Endothelial cell of umbilical vein (primary cell): ENCODE measurements at regions not wholly inside any gene's neighbourhood (a gene's known extent, or its start where the extent isn't known, plus 50 kb on each side); places are given as distances from the start of the nearest gene placed in this dataset.

Experiments
- BruUV-seq: library from RNA; stranded (reverse); fragments of 400-500 nt; replicated peaks from 2 replicates; lab custom pipeline; 2021; lab: Mats Ljungman, UMichigan
- CTCF ChIA-PET: fragments of 300-600, 350-600 bp; sonication (Branson Sonifier 250); formaldehyde crosslinking; loops from one replicate; lab custom pipeline; 2021; ENCODE audit warnings: antibody characterized with exemption, inconsistent platforms; lab: Charles Lee
- POLR2A ChIA-PET: fragments of 300-600, 350-600 bp; sonication (Branson Sonifier 250); formaldehyde crosslinking; loops from one replicate; lab custom pipeline; 2021; ENCODE audit warnings: antibody characterized with exemption, inconsistent platforms; lab: Charles Lee
- DNase-seq: peaks from one replicate; pipeline ENCODE4 v3.0.0-alpha.2; 2011; ENCODE audit warnings: low read depth, low spot score
- FAIRE-seq: peaks from 2 replicates; lab custom pipeline; 2011; peaks lifted over from hg19 to GRCh38; lab: Jason Lieb, UNC
- H2AFZ ChIP-seq: 2 replicates; pipeline ENCODE4 v1.6.0; 2012; ENCODE audit warnings: low read depth, low read length, control low read depth, inconsistent platforms
- H3K27ac ChIP-seq: 2 replicates; pipeline ENCODE4 v1.5.1; 2011; ENCODE audit warnings: low read depth, mild to moderate bottlenecking, control low read depth, low read length, moderate library complexity; ENCODE audit not compliant: insufficient read depth
- H3K27me3 ChIP-seq, 2 experiments: 2 replicates each; pipeline versions ENCODE4 v1.6.0 to v1.6.1; 2011; ENCODE audit warnings: low read length in 2 of 2, mixed read lengths in 1 of 2; ENCODE audit not compliant: control insufficient read depth in 2 of 2, insufficient read depth in 2 of 2
- H3K36me3 ChIP-seq, 2 experiments: 2 replicates in 1 of 2; 3 replicates in 1 of 2; pipeline ENCODE4 v1.5.1; 2011; ENCODE audit warnings: low read length in 2 of 2, mild to moderate bottlenecking in 1 of 2, moderate library complexity in 1 of 2; ENCODE audit not compliant: control insufficient read depth in 2 of 2, insufficient read depth in 2 of 2; ENCODE audit errors: extremely low read depth in 1 of 2
- H3K4me1 ChIP-seq: 3 replicates; pipeline ENCODE4 v1.5.1; 2011; ENCODE audit warnings: mild to moderate bottlenecking, low read length; ENCODE audit not compliant: control insufficient read depth, insufficient read depth; ENCODE audit errors: extremely low read depth
- H3K4me2 ChIP-seq: 2 replicates; pipeline ENCODE4 v1.6.1; 2011; ENCODE audit warnings: low read length, control low read depth, mixed read lengths; ENCODE audit not compliant: insufficient read depth
- H3K4me3 ChIP-seq, 3 experiments: fragments of 200-600 bp in 1 of 3; sonication (generic), shearing (Covaris generic) in 1 of 3; replicated peaks in 1 of 3; 2 replicates each; pipeline ENCODE4 v1.5.1; 2011 to 2016; ENCODE audit warnings: control low read depth in 3 of 3, low read length in 3 of 3, mild to moderate bottlenecking in 2 of 3, inconsistent platforms in 1 of 3, low read depth in 1 of 3, moderate library complexity in 1 of 3; ENCODE audit not compliant: insufficient read depth in 1 of 3
- H3K79me2 ChIP-seq: 2 replicates; pipeline ENCODE4 v1.6.0; 2012; ENCODE audit warnings: low read length, inconsistent platforms; ENCODE audit not compliant: control insufficient read depth, insufficient read depth
- H3K9ac ChIP-seq: replicated peaks from 2 replicates; pipeline ENCODE3; 2011; ENCODE audit warnings: low read length, control low read depth; ENCODE audit not compliant: insufficient read depth; ENCODE audit errors: extremely low read depth
- H3K9me1 ChIP-seq: replicated peaks from 3 replicates; pipeline ENCODE4 v1.6.0; 2011; ENCODE audit warnings: mild to moderate bottlenecking, low read length; ENCODE audit not compliant: control insufficient read depth, insufficient read depth; ENCODE audit errors: extremely low read depth
- H3K9me3 ChIP-seq: replicated peaks from 2 replicates; pipeline ENCODE4 v1.5.1; 2012; ENCODE audit warnings: low read length, inconsistent platforms; ENCODE audit not compliant: control insufficient read depth, insufficient read depth
- H4K20me1 ChIP-seq: replicated peaks from 2 replicates; pipeline ENCODE3; 2011; ENCODE audit warnings: mild to moderate bottlenecking, low read length; ENCODE audit not compliant: control insufficient read depth, insufficient read depth; ENCODE audit errors: extremely low read depth
- CTCF ChIP-seq, 2 donors: IDR thresholded peaks; 1 replicate in 1 of 2; 2 replicates in 1 of 2; pipeline ENCODE4 v1.5.1; 2011; ENCODE audit warnings: low read length in 2 of 2, mild to moderate bottlenecking in 2 of 2, moderate library complexity in 2 of 2, control low read depth in 1 of 2, inconsistent platforms in 1 of 2, low read depth in 1 of 2; ENCODE audit not compliant: insufficient read depth in 1 of 2; ENCODE audit errors: extremely low read depth in 1 of 2
- EZH2 ChIP-seq: IDR thresholded peaks from 2 replicates; pipeline ENCODE4 v1.6.1; 2012; ENCODE audit warnings: borderline replicate concordance, low read depth, mild to moderate bottlenecking, moderate library complexity, low read length, inconsistent platforms; ENCODE audit not compliant: severe bottlenecking
- FOS ChIP-seq: IDR thresholded peaks from 2 replicates; pipeline ENCODE4 v1.6.1; 2011; ENCODE audit warnings: mild to moderate bottlenecking, low read length, moderate library complexity, borderline replicate concordance; ENCODE audit not compliant: insufficient read depth
- GATA2 ChIP-seq: IDR thresholded peaks from 2 replicates; pipeline ENCODE4 v1.7.0; 2011; ENCODE audit warnings: low read depth, mild to moderate bottlenecking, moderate library complexity, mixed read lengths, low read length; ENCODE audit not compliant: insufficient read length, insufficient read depth
- JUN ChIP-seq: IDR thresholded peaks from 2 replicates; pipeline ENCODE4 v1.6.1; 2011; ENCODE audit warnings: borderline replicate concordance, low read depth; ENCODE audit not compliant: insufficient read length, insufficient read depth
- MAX ChIP-seq: IDR thresholded peaks from 2 replicates; pipeline ENCODE4 v1.6.1; 2011; ENCODE audit not compliant: insufficient read depth, insufficient read length
- MYC ChIP-seq: IDR thresholded peaks from one replicate; pipeline ENCODE4 v1.6.1; 2011; ENCODE audit warnings: mild to moderate bottlenecking, low read depth, low read length
- POLR2A ChIP-seq: IDR thresholded peaks from 2 replicates; pipeline ENCODE4 v1.6.1; 2012; ENCODE audit warnings: low read depth, mild to moderate bottlenecking, control low read depth, low read length
- POLR2AphosphoS5 ChIP-seq: IDR thresholded peaks from 2 replicates; pipeline ENCODE4 v1.6.1; 2012; ENCODE audit warnings: low read depth, mild to moderate bottlenecking, control low read depth, low read length, moderate library complexity; ENCODE audit not compliant: insufficient read depth
- dilution Hi-C: fragments of 300-500 bp; cut with MboI; formaldehyde crosslinking; loops from one replicate; pipeline ENCODE4 v1.15.0; 2019; ENCODE audit warnings: low sequenced_read_pairs; ENCODE audit not compliant: extremely low pct_ligation_motif_present
- intact Hi-C: fragments of 100-400 bp; cut with micrococcal nuclease; formaldehyde crosslinking; loops from one replicate; pipeline ENCODE4 v1.10.0; 2022

GRCh38 chr2:59529726-59530125, 1023.7 kb downstream of the BCL11A start:
- no peaks in the 10 kb centered on the region for H3K9me3 ChIP-seq
- H3K36me3 ChIP-seq, result no peaks in the 10 kb centered on the region
- no peak overlapping the region for H3K4me2 ChIP-seq
- H3K27me3 ChIP-seq, result no peaks in the 10 kb centered on the region
- TF ChIP-seq GATA2 (no peak), JUN (no peak), MAX (no peak), EZH2 (no peak), MYC (no peak), FOS (no peak), CTCF (IDR thresholded peaks at IDR 0.05; ENCODE audit: extremely low read depth in 1 of 2, insufficient read depth in 1 of 2, low read depth in 1 of 2, low read length in 2 of 2) (no peak), POLR2AphosphoS5 (no peak), POLR2A (no peak)
- no peak overlapping the region for H2AFZ ChIP-seq
- ChIA-PET POLR2A (no interaction called here), CTCF (no interaction called here)
- no peaks in the 10 kb centered on the region for H3K9me1 ChIP-seq
- intact Hi-C loops (no loop called here), dilution Hi-C loops (no loop called here)
- no peak overlapping the region for H3K27ac ChIP-seq
- H3K9ac ChIP-seq, result no peak overlapping the region
- H4K20me1 ChIP-seq, result no peaks in the 10 kb centered on the region
- no peak for DNase-seq
- H3K4me1 ChIP-seq, result no peaks in the 10 kb centered on the region
- no TSS peak for BruUV-seq
- no peak for FAIRE-seq
- no peaks in the 10 kb centered on the region for H3K79me2 ChIP-seq
- H3K4me3 ChIP-seq, result no peak overlapping the region
